CD4-positive, alpha-beta T cell treated with Interleukin-6 for 4 hours (primary cell): ENCODE measurements at regions not wholly inside any gene's neighbourhood (a gene's known extent, or its start where the extent isn't known, plus 50 kb on each side); places are given as distances from the start of the nearest gene placed in this dataset.
"Not testable (repeated sequence)": the region's sequence is repeated elsewhere in the genome, so short reads cannot be mapped to it uniquely, and the experiment has no call there.

Experiments used
- DNase-seq: peaks from one replicate; pipeline ENCODE4 v3.0.0-alpha.2; 2020; ENCODE audit warnings: mixed read lengths

GRCh38 chr5:32534041-32534440, 51.3 kb upstream of the SUB1 start:
- DNase-seq: no peak

- DNase-seq: peak; percentile 61
Measured at GRCh38 chr5:32531885-32532520, 53.4 kb upstream of the SUB1 start.

GRCh38 chr5:32527321-32527720, 58.0 kb upstream of the SUB1 start:
- not testable (repeated sequence) for DNase-seq

GRCh38 chr5:32526810-32527209, 58.5 kb upstream of the SUB1 start:
- DNase-seq: no peak

- no peak for DNase-seq
Measured at GRCh38 chr5:32523625-32524024, 61.7 kb upstream of the SUB1 start.

- peak; percentile 68 for DNase-seq
Measured at GRCh38 chr5:32522429-32523143, 62.8 kb upstream of the SUB1 start.

GRCh38 chr5:32521481-32521880, 63.9 kb upstream of the SUB1 start:
- no peak for DNase-seq

- DNase-seq: no peak
Measured at GRCh38 chr5:32520972-32521371, 64.4 kb upstream of the SUB1 start.

- DNase-seq: no peak
Measured at GRCh38 chr5:32520356-32520755, 65.0 kb upstream of the SUB1 start.

- DNase-seq: no peak
Measured at GRCh38 chr5:32519508-32519907, 65.8 kb upstream of the SUB1 start.

- no peak for DNase-seq
Measured at GRCh38 chr5:32514806-32515205, 70.3 kb upstream of the ZFR start.

GRCh38 chr5:32512926-32513325, 68.4 kb upstream of the ZFR start:
- no peak for DNase-seq

GRCh38 chr5:32511776-32512374, 67.3 kb upstream of the ZFR start:
- peak; percentile 58 for DNase-seq

GRCh38 chr5:32510860-32511259, 66.3 kb upstream of the ZFR start:
- no peak for DNase-seq

GRCh38 chr5:32508806-32509805, 64.6 kb upstream of the ZFR start:
- no peak for DNase-seq

GRCh38 chr5:32507738-32508434, 63.3 kb upstream of the ZFR start:
- no peak for DNase-seq

GRCh38 chr5:32506799-32507198, 62.3 kb upstream of the ZFR start:
- no peak for DNase-seq

- no peak for DNase-seq
Measured at GRCh38 chr5:32506201-32506661, 61.7 kb upstream of the ZFR start.

- no peak for DNase-seq
Measured at GRCh38 chr5:32505756-32506155, 61.2 kb upstream of the ZFR start.

GRCh38 chr5:32504989-32505596, 60.6 kb upstream of the ZFR start:
- peak; percentile 41 for DNase-seq

- no peak for DNase-seq
Measured at GRCh38 chr5:32504329-32504988, 59.9 kb upstream of the ZFR start.
